Pons (tissue), 1 donor: ENCODE measurements at regions not wholly inside any gene's neighbourhood (a gene's known extent, or its start where the extent isn't known, plus 50 kb on each side); places are given as distances from the start of the nearest gene placed in this dataset.
"Not testable (repeated sequence)": the region's sequence is repeated elsewhere in the genome, so short reads cannot be mapped to it uniquely, and the experiment has no call there.

Experiments
- DNase-seq: peaks from one replicate; pipeline ENCODE4 v3.0.0-alpha.2; 2016; ENCODE audit warnings: low spot score

DNA sequence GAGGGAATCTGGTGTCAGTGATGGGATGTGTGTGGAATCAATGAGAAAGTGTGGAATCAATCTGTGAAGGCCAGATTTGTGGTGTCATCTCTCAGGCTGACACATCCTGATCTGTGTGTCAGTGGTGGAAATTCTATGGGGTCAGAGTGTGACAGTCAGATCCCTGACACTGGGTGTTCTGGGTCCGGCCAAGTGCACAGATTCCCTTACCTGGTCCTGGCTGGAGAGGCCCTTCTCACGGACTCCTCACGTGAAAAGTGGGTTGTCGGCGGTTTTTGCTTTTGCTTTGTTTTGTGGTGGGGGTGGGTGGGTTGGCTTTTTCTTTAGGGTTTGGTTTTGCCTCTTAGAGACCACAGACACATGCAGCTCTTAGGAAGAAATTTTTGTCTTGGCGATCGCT, 618.0 kb downstream of the KCNJ18 start:
- not testable (repeated sequence) for DNase-seq

DNA sequence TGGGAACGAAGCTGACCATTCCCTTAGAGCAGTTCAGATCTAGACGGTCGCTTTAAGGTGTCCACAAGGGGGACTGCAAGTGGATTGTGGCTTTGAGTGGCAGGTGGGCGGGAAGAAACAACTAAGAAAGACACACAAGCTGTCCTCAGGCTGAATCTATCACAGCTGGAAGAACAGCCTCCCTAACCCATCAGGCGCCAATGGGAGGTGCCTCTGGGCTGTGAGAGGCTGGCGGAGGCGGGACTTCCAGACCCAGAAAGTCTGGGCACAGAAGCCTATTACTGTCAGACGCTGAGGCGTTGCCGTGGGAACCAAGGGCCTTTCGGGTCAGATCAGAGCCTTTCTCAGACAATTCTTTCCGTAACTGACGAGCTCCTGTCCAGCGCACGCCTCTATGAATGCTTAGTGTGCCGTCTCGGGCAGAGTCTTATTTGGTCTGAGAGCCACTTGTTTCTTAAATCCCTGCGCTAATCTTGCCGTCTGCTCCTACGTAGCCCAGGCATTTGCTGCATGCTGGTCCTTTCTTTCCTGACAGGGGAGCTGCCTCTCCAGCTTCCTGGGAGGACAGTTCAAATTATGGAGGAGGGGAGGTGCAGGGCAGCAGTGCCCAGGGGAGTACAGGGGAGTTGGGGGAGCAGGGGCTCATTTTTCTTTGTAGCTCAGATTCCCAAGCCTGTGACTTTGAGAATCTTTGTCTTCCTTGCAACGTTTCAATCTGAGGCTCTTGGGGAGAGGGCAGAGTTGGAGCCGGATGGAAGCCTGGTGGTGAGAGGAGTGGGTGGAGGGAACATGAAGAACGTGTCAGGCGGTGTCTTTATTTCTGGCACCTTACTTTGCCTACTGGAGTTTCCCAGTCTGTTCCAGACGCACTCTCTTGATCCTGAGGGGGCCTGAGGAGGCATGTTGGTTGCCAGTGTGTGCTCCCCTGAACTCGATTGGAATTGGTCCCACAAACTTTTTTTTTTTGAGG, 618.7 kb downstream of the KCNJ18 start:
- DNase-seq, result peak; percentile 20

DNA sequence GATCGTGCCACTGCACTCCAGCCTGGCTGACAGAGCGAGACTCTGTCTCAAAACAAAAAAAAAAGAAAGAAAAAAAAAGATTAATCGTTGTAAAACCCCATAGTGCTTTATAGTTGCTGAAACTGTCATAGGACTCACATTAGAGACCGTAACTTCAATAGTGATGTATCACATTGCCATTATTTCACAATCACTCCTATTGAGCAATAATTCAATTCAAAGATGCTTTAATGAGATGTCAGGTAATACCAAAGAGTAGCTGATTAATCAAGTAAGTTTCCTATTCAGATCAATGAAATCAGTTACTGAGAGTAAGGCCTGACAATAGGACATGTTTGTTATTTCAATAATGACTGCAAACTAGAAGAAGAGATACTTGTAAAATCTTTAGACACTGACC, 628.7 kb downstream of the KCNJ18 start:
- not testable (repeated sequence) for DNase-seq

DNA sequence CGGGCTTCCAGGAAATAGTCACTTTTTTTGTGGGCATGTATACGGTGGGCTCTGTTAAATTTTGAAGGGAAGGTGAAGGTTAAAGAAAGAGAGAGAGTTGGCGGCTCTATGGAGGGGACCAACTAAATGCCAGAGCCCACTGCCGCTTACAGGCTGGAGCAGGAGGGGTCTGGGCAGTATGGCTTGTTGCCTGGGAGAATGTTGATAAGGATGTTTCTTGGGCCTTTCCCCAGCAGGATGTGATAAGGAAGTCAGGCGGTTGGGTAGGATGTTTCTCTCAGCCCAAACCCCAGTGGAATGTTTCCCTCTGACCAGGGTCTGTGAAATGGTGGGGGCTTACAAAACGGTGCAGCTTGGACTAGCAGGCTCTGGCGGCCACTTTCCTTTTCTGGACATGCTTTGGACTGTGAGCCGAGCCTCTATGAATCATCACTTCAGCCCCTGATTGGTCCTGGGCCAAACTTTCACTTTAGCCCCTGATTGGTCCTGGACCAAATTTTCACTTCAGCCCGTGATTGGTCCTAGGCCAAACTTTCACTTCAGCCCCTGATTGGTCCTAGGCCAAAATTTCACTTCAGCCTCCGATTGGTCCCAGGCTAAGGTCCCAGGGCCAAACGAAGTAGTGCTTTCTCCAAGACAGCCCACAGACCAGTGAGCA, 630.7 kb downstream of the KCNJ18 start:
- DNase-seq, result not testable (repeated sequence)

DNA sequence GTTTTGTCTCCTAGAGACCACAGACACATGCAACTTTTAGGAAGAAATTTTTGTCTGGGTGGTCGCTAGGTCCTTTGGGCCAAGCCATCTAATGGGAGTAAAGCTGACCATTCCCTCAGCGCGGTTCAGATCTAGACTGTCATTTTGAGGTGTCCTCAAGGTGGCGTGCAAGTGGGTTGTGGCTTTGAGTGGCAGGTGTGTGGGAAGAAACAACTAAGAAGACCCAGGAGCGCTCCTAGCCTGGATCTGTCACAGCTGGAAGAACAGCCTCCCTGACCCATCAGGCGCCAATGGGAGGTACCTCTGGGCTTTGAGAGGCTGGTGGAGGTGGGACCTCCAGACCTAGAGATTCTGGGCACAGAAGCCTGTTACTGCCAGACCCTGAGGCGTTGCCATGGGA, 645.1 kb downstream of the KCNJ18 start:
- DNase-seq, result no peak

- DNase-seq, result not testable (repeated sequence)
Measured at GRCh38 chr17:22356603-22357002, 664.3 kb downstream of the KCNJ18 start.

GRCh38 chr17:22370988-22371387, 678.7 kb downstream of the KCNJ18 start:
- not testable (repeated sequence) for DNase-seq

DNA sequence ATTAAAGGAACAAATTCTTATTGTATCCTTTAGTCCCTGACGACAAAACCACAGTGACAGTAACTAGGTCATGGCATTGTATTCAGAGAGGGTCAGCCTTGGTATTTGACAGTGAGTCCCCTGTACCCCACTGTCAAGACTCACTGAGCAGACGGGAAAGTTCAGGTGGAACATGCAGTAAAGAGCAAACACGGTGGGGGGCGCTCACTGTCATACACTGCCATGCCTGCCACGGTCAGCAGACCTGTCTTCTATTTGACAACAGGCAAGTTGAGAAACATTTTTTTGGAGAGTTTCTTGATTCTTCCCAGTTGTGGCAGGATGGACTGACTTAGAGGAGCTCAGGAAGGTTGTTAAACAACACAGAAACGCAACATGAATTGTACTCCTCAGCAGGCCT, 681.6 kb downstream of the KCNJ18 start:
- DNase-seq, result no peak

DNA sequence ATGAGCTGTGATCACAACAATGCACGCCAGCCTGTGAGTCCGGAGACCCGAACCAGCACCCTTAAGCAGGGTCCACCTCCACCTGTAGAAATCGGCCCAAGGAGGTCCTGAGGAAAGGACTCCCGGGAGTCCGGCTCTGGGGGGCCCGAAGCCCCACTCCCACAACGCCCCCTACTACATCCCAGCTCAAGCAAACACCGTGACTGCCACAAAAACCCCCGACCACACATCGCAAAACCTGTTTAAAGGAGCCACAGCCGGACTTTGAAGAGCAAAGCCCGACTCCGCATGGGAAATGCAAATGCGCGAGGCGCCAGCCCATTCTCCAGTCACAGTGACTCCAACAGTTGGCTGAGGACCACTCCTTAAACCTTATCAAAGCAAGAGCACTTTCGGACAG, 682.4 kb downstream of the KCNJ18 start:
- no peak for DNase-seq

- DNase-seq, result not testable (repeated sequence)
Measured at GRCh38 chr17:22376747-22377146, 684.4 kb downstream of the KCNJ18 start.

- not testable (repeated sequence) for DNase-seq
Measured at GRCh38 chr17:22378748-22379147, 686.4 kb downstream of the KCNJ18 start.

- DNase-seq, result not testable (repeated sequence)
Measured at GRCh38 chr17:22381589-22381988, 689.3 kb downstream of the KCNJ18 start.

- not testable (repeated sequence) for DNase-seq
Measured at GRCh38 chr17:22383772-22384460, 691.6 kb downstream of the KCNJ18 start.

DNA sequence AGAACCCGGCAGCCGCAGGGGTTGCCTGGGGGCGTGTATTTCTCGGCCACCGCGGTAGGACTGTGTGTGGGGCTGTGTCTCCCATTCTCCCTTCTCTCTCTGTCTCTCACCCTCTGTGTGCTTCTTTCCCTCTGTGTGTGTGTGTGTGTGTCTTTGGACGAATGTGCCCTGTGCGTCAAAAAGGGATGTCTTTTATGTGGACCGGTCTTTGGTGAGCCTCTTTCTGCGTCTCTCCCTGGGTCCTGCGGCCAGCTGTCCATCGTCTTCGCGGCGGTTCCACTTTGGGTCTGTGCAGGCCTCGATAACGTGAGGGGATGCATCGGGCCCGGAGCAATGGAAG, 692.1 kb downstream of the KCNJ18 start:
- DNase-seq, result not testable (repeated sequence)

- not testable (repeated sequence) for DNase-seq
Measured at GRCh38 chr17:22398446-22398845, 706.1 kb downstream of the KCNJ18 start.

GRCh38 chr17:22399037-22399436, 706.7 kb downstream of the KCNJ18 start:
- DNase-seq, result not testable (repeated sequence)

- DNase-seq, result not testable (repeated sequence)
Measured at GRCh38 chr17:22405080-22405479, 712.8 kb downstream of the KCNJ18 start.

DNA sequence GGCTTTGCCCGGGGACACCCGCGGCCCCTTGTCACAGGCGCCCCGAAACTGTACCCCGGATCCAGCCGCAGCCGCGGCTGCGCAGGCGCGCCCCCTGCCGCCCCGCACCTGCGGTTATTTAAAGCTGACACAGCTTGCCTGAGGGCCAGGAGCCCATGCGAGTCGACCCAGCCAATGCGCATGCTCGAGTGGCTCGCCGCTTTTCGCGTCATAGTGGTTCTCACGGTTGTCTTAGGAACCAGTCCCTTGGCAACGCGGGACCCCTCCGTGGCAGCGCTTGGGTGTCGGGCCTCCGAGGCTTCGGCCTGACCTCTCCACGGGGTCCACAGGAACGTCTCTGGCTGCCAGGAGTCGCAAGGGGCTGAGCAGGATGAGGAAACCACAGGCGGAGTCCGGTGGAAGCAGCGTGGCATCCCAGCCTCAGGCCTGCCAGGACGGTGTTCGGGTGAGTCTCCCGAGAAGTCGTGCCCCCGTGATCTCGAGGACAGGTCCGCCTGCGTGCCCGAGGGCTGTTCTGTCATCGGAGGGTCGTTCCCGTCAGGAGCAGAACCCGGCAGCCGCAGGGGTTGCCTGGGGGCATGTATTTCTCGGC, 716.9 kb downstream of the KCNJ18 start:
- DNase-seq, result no peak

- DNase-seq, result no peak
Measured at GRCh38 chr17:22410136-22410535, 717.8 kb downstream of the KCNJ18 start.

DNA sequence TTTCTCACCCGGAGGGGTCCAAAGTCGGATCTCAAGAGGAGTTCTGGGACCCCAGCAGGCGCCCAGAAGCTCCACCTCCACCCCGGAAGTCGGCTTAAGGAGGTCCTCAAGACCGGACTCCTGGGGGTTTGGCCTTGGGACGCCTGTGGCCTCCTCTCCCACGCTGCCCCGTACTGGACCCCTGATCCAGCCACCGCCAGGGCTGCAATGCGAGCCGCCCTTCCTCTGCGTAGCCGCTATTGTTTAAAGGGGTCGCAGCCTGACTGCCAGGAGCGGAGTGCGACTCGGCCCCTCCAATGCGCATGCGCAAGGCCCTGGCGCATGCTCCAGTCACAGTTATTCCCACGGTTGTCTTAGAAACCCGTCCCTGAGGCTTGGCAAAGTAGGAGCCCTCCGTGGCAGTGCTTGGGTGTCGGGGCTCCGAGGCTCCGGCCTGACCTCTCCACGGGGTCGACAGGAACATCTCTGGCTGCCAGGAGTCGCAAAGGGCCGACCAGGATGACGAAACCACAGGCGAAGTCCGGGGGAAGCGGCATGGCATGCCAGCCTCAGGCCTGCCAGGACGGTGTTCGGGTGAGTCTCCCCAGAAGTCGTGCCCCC, 719.0 kb downstream of the KCNJ18 start:
- DNase-seq, result no peak

- DNase-seq, result no peak
Measured at GRCh38 chr17:22435231-22435974, 743.1 kb downstream of the KCNJ18 start.
